ENCODE measurements at regions not wholly inside any gene's neighbourhood (a gene's known extent, or its start where the extent isn't known, plus 50 kb on each side); places are given as distances from the start of the nearest gene placed in this dataset.

GRCh38 chr16:79764415-79765110 is 164.0 kb upstream of the MAF start:
- ChIA-PET POLR2A (no interaction called here), CTCF (interaction anchor here (1.0 kb wide), 1 partner anchor 10 kb away, joined by 3 read pairs; no protein-coding TSS in a partner anchor)
- Mint-ChIP-seq H3K9me3 (peaks cover 2% of the 10 kb centered on the region), H3K27ac (no peak overlapping the region), H3K4me1 (peaks cover 19% of the 10 kb centered on the region), H3K27me3 (no peaks in the 10 kb centered on the region), H3K4me3 (no peak overlapping the region), H3K36me3 (ENCODE audit: low read depth) (no peaks in the 10 kb centered on the region)
- DNase-seq = no peak

GRCh38 chr16:79762217-79762616 is 161.7 kb upstream of the MAF start:
- no peak overlapping the region for H3K4me3 Mint-ChIP-seq
- H3K4me1 Mint-ChIP-seq = no peaks in the 10 kb centered on the region
- ChIA-PET CTCF (interaction anchor here (1.2 kb wide), 1 partner anchor 9 kb away, joined by 3 read pairs; no protein-coding TSS in a partner anchor), POLR2A (no interaction called here)
- no peaks in the 10 kb centered on the region for H3K27me3 Mint-ChIP-seq
- no peaks in the 10 kb centered on the region for H3K36me3 Mint-ChIP-seq (ENCODE audit: low read depth)
- DNase-seq = no peak
- H3K27ac Mint-ChIP-seq = no peak overlapping the region
- H3K9me3 Mint-ChIP-seq = peaks cover 2% of the 10 kb centered on the region

- peaks cover 18% of the 10 kb centered on the region for H3K4me1 Mint-ChIP-seq
- H3K36me3 Mint-ChIP-seq (ENCODE audit: low read depth) = no peaks in the 10 kb centered on the region
- ChIA-PET CTCF (no interaction called here), POLR2A (no interaction called here)
- peaks cover 7% of the 10 kb centered on the region for H3K9me3 Mint-ChIP-seq
- no peak overlapping the region for H3K4me3 Mint-ChIP-seq
- DNase-seq = no peak
- peaks cover under 1% of the 10 kb centered on the region for H3K27me3 Mint-ChIP-seq
- H3K27ac Mint-ChIP-seq = no peak overlapping the region
Measured at GRCh38 chr16:79758615-79759346, 158.2 kb upstream of the MAF start.

- Mint-ChIP-seq H3K9me3 (peaks cover 7% of the 10 kb centered on the region), H3K4me1 (peaks cover 18% of the 10 kb centered on the region), H3K36me3 (ENCODE audit: low read depth) (no peaks in the 10 kb centered on the region), H3K27ac (no peak overlapping the region), H3K4me3 (no peak overlapping the region), H3K27me3 (peaks cover 7% of the 10 kb centered on the region)
- no peak for DNase-seq
- ChIA-PET CTCF (no interaction called here), POLR2A (no interaction called here)
Measured at GRCh38 chr16:79757968-79758367, 157.4 kb upstream of the MAF start.

GRCh38 chr16:79757163-79757562 is 156.6 kb upstream of the MAF start:
- Mint-ChIP-seq H3K4me1 (peaks cover 18% of the 10 kb centered on the region), H3K27me3 (peaks cover 8% of the 10 kb centered on the region), H3K36me3 (ENCODE audit: low read depth) (no peaks in the 10 kb centered on the region), H3K27ac (no peak overlapping the region), H3K4me3 (no peak overlapping the region), H3K9me3 (peaks cover 7% of the 10 kb centered on the region)
- no peak for DNase-seq
- ChIA-PET POLR2A (no interaction called here), CTCF (no interaction called here)

- Mint-ChIP-seq H3K9me3 (peaks cover 7% of the 10 kb centered on the region), H3K36me3 (ENCODE audit: low read depth) (no peaks in the 10 kb centered on the region), H3K27ac (no peak overlapping the region), H3K27me3 (peaks cover 8% of the 10 kb centered on the region), H3K4me1 (peaks cover 18% of the 10 kb centered on the region), H3K4me3 (no peak overlapping the region)
- ChIA-PET CTCF (no interaction called here), POLR2A (no interaction called here)
- DNase-seq = no peak
Measured at GRCh38 chr16:79756571-79756970, 156.0 kb upstream of the MAF start.

- H3K36me3 Mint-ChIP-seq (ENCODE audit: low read depth) = no peaks in the 10 kb centered on the region
- peaks cover 18% of the 10 kb centered on the region for H3K4me1 Mint-ChIP-seq
- H3K9me3 Mint-ChIP-seq = peaks cover 9% of the 10 kb centered on the region
- no peak overlapping the region for H3K27ac Mint-ChIP-seq
- H3K27me3 Mint-ChIP-seq = peaks cover 8% of the 10 kb centered on the region
- CTCF ChIA-PET = interaction anchor here (1.0 kb wide), 2 partner anchors 10 to 33 kb away, joined by 3 read pairs; no protein-coding TSS in a partner anchor
- no peak overlapping the region for H3K4me3 Mint-ChIP-seq
- POLR2A ChIA-PET = no interaction called here
- DNase-seq = no peak
Measured at GRCh38 chr16:79754501-79754900, 154.0 kb upstream of the MAF start.

- DNase-seq = no peak
- Mint-ChIP-seq H3K4me1 (peaks cover 21% of the 10 kb centered on the region), H3K27me3 (peaks cover 8% of the 10 kb centered on the region), H3K4me3 (no peak overlapping the region), H3K27ac (no peak overlapping the region), H3K36me3 (ENCODE audit: low read depth) (no peaks in the 10 kb centered on the region), H3K9me3 (peaks cover 9% of the 10 kb centered on the region)
- ChIA-PET POLR2A (no interaction called here), CTCF (interaction anchor here (1.0 kb wide), 2 partner anchors 10 to 32 kb away, joined by 3 read pairs; no protein-coding TSS in a partner anchor)
Measured at GRCh38 chr16:79754081-79754480, 153.5 kb upstream of the MAF start.

GRCh38 chr16:79753286-79753685 is 152.7 kb upstream of the MAF start:
- no peak overlapping the region for H3K4me3 Mint-ChIP-seq
- peaks cover 9% of the 10 kb centered on the region for H3K9me3 Mint-ChIP-seq
- peaks cover 21% of the 10 kb centered on the region for H3K4me1 Mint-ChIP-seq
- H3K36me3 Mint-ChIP-seq (ENCODE audit: low read depth) = no peaks in the 10 kb centered on the region
- H3K27me3 Mint-ChIP-seq = peaks cover 8% of the 10 kb centered on the region
- ChIA-PET POLR2A (no interaction called here), CTCF (interaction anchor here (0.8 to 1.0 kb wide), 3 partner anchors 9 to 40 kb away, joined by 3 read pairs; no protein-coding TSS in a partner anchor)
- DNase-seq = no peak
- H3K27ac Mint-ChIP-seq = no peak overlapping the region

GRCh38 chr16:79752396-79752795 is 151.9 kb upstream of the MAF start:
- no peak for DNase-seq
- Mint-ChIP-seq H3K9me3 (peaks cover 9% of the 10 kb centered on the region), H3K36me3 (ENCODE audit: low read depth) (no peaks in the 10 kb centered on the region), H3K4me3 (no peak overlapping the region), H3K4me1 (peaks cover 21% of the 10 kb centered on the region), H3K27ac (no peak overlapping the region), H3K27me3 (peaks cover 8% of the 10 kb centered on the region)
- CTCF ChIA-PET = interaction anchor here (0.8 kb wide), 1 partner anchor 24 kb away, joined by 3 read pairs; no protein-coding TSS in a partner anchor
- POLR2A ChIA-PET = interaction anchor here (0.6 kb wide), 1 partner anchor 118 kb away, joined by 3 read pairs; no protein-coding TSS in a partner anchor

GRCh38 chr16:79751471-79752184 is 151.1 kb upstream of the MAF start:
- ChIA-PET POLR2A (interaction anchor here (0.6 kb wide), 1 partner anchor 117 kb away, joined by 3 read pairs; no protein-coding TSS in a partner anchor), CTCF (interaction anchor here (0.8 kb wide), 1 partner anchor 23 kb away, joined by 3 read pairs; no protein-coding TSS in a partner anchor)
- Mint-ChIP-seq H3K36me3 (ENCODE audit: low read depth) (no peaks in the 10 kb centered on the region), H3K27me3 (peaks cover 8% of the 10 kb centered on the region), H3K4me1 (peaks cover 17% of the 10 kb centered on the region), H3K27ac (no peak overlapping the region), H3K9me3 (peaks cover 4% of the 10 kb centered on the region), H3K4me3 (no peak overlapping the region)
- DNase-seq = no peak

- Mint-ChIP-seq H3K9me3 (peaks cover 4% of the 10 kb centered on the region), H3K27me3 (peaks cover 8% of the 10 kb centered on the region), H3K36me3 (ENCODE audit: low read depth) (no peaks in the 10 kb centered on the region), H3K4me3 (no peak overlapping the region), H3K27ac (no peak overlapping the region), H3K4me1 (peaks cover 16% of the 10 kb centered on the region)
- DNase-seq = no peak
- ChIA-PET CTCF (no interaction called here), POLR2A (no interaction called here)
Measured at GRCh38 chr16:79750311-79750710, 149.8 kb upstream of the MAF start.

- no peak overlapping the region for H3K4me3 Mint-ChIP-seq
- H3K27ac Mint-ChIP-seq = no peak overlapping the region
- H3K4me1 Mint-ChIP-seq = peaks cover 3% of the 10 kb centered on the region
- H3K36me3 Mint-ChIP-seq (ENCODE audit: low read depth) = no peaks in the 10 kb centered on the region
- no peak for DNase-seq
- H3K27me3 Mint-ChIP-seq = peaks cover 6% of the 10 kb centered on the region
- ChIA-PET CTCF (no interaction called here), POLR2A (no interaction called here)
- H3K9me3 Mint-ChIP-seq = peaks cover 2% of the 10 kb centered on the region
Measured at GRCh38 chr16:79748629-79749028, 148.1 kb upstream of the MAF start.
